ENCODE measurements at regions not wholly inside any gene's neighbourhood (a gene's known extent, or its start where the extent isn't known, plus 50 kb on each side); places are given as distances from the start of the nearest gene placed in this dataset.

- H3K9me3 ChIP-seq (ENCODE audit: control insufficient read depth, low read depth, low read length) = no peaks in the 10 kb centered on the region
- H4K20me1 ChIP-seq (ENCODE audit: control insufficient read depth, extremely low read depth, insufficient read depth, low read length) = no peaks in the 10 kb centered on the region
- H2AFZ ChIP-seq (ENCODE audit: control insufficient read depth, low read length) = no peak overlapping the region
- no peak overlapping the region for H3K9ac ChIP-seq (ENCODE audit: control insufficient read depth, extremely low read depth, insufficient read depth, low read length)
- no peak overlapping the region for H3K4me3 ChIP-seq (ENCODE audit: control insufficient read depth in 2 of 3, extremely low read depth in 1 of 3, insufficient read depth in 2 of 3, low read depth in 1 of 3, low read length in 3 of 3)
- H3K36me3 ChIP-seq (ENCODE audit: control insufficient read depth in 2 of 2, extremely low read depth in 1 of 2, insufficient read depth in 2 of 2, low read length in 2 of 2) = no peaks in the 10 kb centered on the region
- H3K4me2 ChIP-seq (ENCODE audit: control insufficient read depth, extremely low read depth, insufficient read depth, low read depth, low read length) = no peak overlapping the region
- no peak for TF ChIP-seq EZH2 (IDR thresholded peaks at IDR 0.05; ENCODE audit: low read length)
- TF ChIP-seq, protein P1, sequence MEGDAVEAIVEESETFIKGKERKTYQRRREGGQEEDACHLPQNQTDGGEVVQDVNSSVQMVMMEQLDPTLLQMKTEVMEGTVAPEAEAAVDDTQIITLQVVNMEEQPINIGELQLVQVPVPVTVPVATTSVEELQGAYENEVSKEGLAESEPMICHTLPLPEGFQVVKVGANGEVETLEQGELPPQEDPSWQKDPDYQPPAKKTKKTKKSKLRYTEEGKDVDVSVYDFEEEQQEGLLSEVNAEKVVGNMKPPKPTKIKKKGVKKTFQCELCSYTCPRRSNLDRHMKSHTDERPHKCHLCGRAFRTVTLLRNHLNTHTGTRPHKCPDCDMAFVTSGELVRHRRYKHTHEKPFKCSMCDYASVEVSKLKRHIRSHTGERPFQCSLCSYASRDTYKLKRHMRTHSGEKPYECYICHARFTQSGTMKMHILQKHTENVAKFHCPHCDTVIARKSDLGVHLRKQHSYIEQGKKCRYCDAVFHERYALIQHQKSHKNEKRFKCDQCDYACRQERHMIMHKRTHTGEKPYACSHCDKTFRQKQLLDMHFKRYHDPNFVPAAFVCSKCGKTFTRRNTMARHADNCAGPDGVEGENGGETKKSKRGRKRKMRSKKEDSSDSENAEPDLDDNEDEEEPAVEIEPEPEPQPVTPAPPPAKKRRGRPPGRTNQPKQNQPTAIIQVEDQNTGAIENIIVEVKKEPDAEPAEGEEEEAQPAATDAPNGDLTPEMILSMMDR (optimal IDR thresholded peaks at IDR 0.05 in 1 of 3, IDR thresholded peaks at IDR 0.05 in 1 of 3, conservative IDR thresholded peaks at IDR 0.05 in 1 of 3; ENCODE audit: extremely low read depth in 1 of 3, insufficient read depth in 2 of 3, low read length in 3 of 3) = no peak
- no peaks in the 10 kb centered on the region for H3K79me2 ChIP-seq (ENCODE audit: control insufficient read depth, insufficient read depth, low read length)
- FAIRE-seq (no peak), DNase-seq (ENCODE audit: low read depth, low spot score) (no peak)
- peaks cover 12% of the 10 kb centered on the region for H3K4me1 ChIP-seq (ENCODE audit: control insufficient read depth, extremely low read depth, insufficient read depth, low read length)
- no peak overlapping the region for H3K27ac ChIP-seq (ENCODE audit: control insufficient read depth, insufficient read depth, low read length)
- dilution Hi-C loops (cut with MboI; ENCODE audit: extremely low pct_ligation_motif_present, low sequenced_read_pairs) = no loop called here
- no peaks in the 10 kb centered on the region for H3K9me1 ChIP-seq (ENCODE audit: control insufficient read depth, extremely low read depth, insufficient read depth, low read length)
- no peaks in the 10 kb centered on the region for H3K27me3 ChIP-seq (ENCODE audit: control insufficient read depth, extremely low read depth, insufficient read depth, low read length)
Observed at GRCh38 chr6:154621686-154622085, 111.2 kb upstream of the CNKSR3 start.

DNA sequence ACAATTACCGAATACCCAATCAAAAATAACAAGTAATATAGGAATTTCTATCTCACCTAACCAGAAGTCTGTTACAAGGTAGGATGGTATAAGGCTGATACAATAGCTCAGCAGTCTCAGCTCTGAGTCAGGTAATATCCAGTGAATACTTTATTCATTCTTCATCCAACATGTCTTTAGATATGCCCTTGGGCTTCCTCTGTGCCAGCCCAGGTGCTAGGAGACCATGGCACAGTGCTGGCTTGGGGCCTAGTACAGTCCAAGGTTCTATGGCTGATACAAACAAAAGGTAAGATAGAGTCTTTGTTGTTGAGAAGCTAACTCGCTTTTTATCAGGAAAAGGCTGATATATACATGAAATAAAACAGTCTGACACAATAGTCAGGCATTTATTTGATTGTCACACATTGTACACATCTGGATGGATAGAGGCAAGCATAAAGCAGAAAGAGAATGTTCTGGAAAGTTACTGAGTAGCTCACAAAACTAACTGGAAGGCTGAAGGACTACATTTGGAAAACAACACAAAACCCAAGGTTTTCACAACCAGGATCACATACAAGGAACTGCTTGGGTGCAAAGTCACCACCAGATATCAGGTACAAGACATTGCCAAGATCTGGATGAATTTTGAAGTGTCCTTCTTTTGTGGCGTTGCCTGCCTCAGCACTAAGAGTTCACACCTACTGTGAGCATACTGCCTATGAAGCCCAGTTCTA is 110.4 kb upstream of the SCAF8 start:
- TF ChIP-seq, protein P1 (optimal IDR thresholded peaks at IDR 0.05 in 1 of 3, IDR thresholded peaks at IDR 0.05 in 1 of 3, conservative IDR thresholded peaks at IDR 0.05 in 1 of 3; ENCODE audit: extremely low read depth in 1 of 3, insufficient read depth in 2 of 3, low read length in 3 of 3) = no peak
- no peak for TF ChIP-seq EZH2 (IDR thresholded peaks at IDR 0.05; ENCODE audit: low read length)
- H3K9me1 ChIP-seq (ENCODE audit: control insufficient read depth, extremely low read depth, insufficient read depth, low read length) = no peaks in the 10 kb centered on the region
- H4K20me1 ChIP-seq (ENCODE audit: control insufficient read depth, extremely low read depth, insufficient read depth, low read length) = no peaks in the 10 kb centered on the region
- H3K9ac ChIP-seq (ENCODE audit: control insufficient read depth, extremely low read depth, insufficient read depth, low read length) = no peak overlapping the region
- H3K79me2 ChIP-seq (ENCODE audit: control insufficient read depth, insufficient read depth, low read length) = no peaks in the 10 kb centered on the region
- no peaks in the 10 kb centered on the region for H3K9me3 ChIP-seq (ENCODE audit: control insufficient read depth, low read depth, low read length)
- DNase-seq (ENCODE audit: low read depth, low spot score) (no peak), FAIRE-seq (peak; percentile 98)
- H3K27ac ChIP-seq (ENCODE audit: control insufficient read depth, insufficient read depth, low read length) = peak overlapping the region; percentile 50
- H2AFZ ChIP-seq (ENCODE audit: control insufficient read depth, low read length) = peak overlapping the region; percentile 51
- H3K4me3 ChIP-seq (ENCODE audit: control insufficient read depth in 2 of 3, extremely low read depth in 1 of 3, insufficient read depth in 2 of 3, low read depth in 1 of 3, low read length in 3 of 3) = no peak overlapping the region
- peaks cover 12% of the 10 kb centered on the region for H3K4me1 ChIP-seq (ENCODE audit: control insufficient read depth, extremely low read depth, insufficient read depth, low read length)
- no peaks in the 10 kb centered on the region for H3K27me3 ChIP-seq (ENCODE audit: control insufficient read depth, extremely low read depth, insufficient read depth, low read length)
- dilution Hi-C loops (cut with MboI; ENCODE audit: extremely low pct_ligation_motif_present, low sequenced_read_pairs) = no loop called here
- peak overlapping the region; percentile 20 for H3K4me2 ChIP-seq (ENCODE audit: control insufficient read depth, extremely low read depth, insufficient read depth, low read depth, low read length)
- H3K36me3 ChIP-seq (ENCODE audit: control insufficient read depth in 2 of 2, extremely low read depth in 1 of 2, insufficient read depth in 2 of 2, low read length in 2 of 2) = no peaks in the 10 kb centered on the region
